ENCODE measurements at regions not wholly inside any gene's neighbourhood (a gene's known extent, or its start where the extent isn't known, plus 50 kb on each side); places are given as distances from the start of the nearest gene placed in this dataset.

DNA sequence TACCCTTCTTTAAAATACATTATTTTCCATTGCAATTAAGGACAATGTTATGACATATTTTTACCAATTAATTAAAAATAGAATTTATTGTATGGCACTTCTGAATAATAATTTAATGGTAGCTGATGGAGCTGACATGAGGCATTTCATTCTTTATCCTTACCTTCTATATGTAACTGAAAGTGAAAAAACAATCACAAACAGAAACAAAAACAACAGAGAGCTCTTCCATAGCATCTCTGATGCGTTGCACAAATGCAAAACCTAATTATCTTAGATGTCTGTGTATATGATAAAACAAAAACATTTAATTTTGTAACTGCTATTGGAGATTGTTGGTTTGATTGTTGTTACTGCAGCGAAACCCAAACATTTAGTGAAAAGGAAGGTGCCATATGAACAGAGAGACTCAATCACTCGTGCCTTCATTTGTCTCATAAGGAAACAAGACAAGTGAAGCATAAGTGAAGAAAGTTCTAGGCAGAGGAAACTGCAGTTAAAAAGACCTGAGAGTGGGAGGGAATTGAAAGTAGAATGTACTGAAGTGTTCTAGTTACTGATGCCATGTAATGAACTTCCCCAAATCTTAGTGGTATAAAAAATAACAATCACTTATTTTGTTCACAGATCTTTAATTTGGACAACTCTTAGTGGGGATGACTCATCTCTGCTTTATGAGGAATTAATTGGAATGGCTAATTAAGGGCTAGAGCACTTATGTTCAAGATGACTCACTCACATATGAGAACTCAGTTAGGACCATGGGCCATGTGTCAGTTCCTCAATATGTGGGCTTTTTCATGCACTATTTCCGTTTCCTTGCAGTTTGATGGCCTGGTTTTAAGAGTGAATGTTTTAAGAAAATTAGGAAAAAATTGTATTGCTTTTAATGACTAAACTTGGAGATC lies 245.0 kb upstream of the OLFM3 start:
- no peak for TF ChIP-seq POLR2AphosphoS5 (IDR thresholded peaks at IDR 0.05; ENCODE audit: low read depth, low read length)
- TF ChIP-seq, protein P1, sequence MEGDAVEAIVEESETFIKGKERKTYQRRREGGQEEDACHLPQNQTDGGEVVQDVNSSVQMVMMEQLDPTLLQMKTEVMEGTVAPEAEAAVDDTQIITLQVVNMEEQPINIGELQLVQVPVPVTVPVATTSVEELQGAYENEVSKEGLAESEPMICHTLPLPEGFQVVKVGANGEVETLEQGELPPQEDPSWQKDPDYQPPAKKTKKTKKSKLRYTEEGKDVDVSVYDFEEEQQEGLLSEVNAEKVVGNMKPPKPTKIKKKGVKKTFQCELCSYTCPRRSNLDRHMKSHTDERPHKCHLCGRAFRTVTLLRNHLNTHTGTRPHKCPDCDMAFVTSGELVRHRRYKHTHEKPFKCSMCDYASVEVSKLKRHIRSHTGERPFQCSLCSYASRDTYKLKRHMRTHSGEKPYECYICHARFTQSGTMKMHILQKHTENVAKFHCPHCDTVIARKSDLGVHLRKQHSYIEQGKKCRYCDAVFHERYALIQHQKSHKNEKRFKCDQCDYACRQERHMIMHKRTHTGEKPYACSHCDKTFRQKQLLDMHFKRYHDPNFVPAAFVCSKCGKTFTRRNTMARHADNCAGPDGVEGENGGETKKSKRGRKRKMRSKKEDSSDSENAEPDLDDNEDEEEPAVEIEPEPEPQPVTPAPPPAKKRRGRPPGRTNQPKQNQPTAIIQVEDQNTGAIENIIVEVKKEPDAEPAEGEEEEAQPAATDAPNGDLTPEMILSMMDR (IDR thresholded peaks at IDR 0.05), result no peak
- TF ChIP-seq, protein P2, sequence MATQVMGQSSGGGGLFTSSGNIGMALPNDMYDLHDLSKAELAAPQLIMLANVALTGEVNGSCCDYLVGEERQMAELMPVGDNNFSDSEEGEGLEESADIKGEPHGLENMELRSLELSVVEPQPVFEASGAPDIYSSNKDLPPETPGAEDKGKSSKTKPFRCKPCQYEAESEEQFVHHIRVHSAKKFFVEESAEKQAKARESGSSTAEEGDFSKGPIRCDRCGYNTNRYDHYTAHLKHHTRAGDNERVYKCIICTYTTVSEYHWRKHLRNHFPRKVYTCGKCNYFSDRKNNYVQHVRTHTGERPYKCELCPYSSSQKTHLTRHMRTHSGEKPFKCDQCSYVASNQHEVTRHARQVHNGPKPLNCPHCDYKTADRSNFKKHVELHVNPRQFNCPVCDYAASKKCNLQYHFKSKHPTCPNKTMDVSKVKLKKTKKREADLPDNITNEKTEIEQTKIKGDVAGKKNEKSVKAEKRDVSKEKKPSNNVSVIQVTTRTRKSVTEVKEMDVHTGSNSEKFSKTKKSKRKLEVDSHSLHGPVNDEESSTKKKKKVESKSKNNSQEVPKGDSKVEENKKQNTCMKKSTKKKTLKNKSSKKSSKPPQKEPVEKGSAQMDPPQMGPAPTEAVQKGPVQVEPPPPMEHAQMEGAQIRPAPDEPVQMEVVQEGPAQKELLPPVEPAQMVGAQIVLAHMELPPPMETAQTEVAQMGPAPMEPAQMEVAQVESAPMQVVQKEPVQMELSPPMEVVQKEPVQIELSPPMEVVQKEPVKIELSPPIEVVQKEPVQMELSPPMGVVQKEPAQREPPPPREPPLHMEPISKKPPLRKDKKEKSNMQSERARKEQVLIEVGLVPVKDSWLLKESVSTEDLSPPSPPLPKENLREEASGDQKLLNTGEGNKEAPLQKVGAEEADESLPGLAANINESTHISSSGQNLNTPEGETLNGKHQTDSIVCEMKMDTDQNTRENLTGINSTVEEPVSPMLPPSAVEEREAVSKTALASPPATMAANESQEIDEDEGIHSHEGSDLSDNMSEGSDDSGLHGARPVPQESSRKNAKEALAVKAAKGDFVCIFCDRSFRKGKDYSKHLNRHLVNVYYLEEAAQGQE (IDR thresholded peaks at IDR 0.05; ENCODE audit: insufficient read depth in 1 of 2, low read depth in 2 of 2, low read length in 1 of 2), result no peak
- TF ChIP-seq SIN3A (IDR thresholded peaks at IDR 0.05; ENCODE audit: borderline replicate concordance, insufficient read depth, low read depth, low read length), result no peak
- TF ChIP-seq TCF7L2 (IDR thresholded peaks at IDR 0.05; ENCODE audit: low read depth, low read length), result no peak

Data from Panc1 (cell line).